ENCODE measurements at regions not wholly inside any gene's neighbourhood (a gene's known extent, or its start where the extent isn't known, plus 50 kb on each side); places are given as distances from the start of the nearest gene placed in this dataset.

- TF ChIP-seq POLR2AphosphoS5 (IDR thresholded peaks at IDR 0.05; ENCODE audit: low read depth) (no peak), CTCF (IDR thresholded peaks at IDR 0.05; ENCODE audit: insufficient read depth, low read length) (peak; percentile 2)
Observed at GRCh38 chr2:150909613-150910012, 352.1 kb downstream of the RBM43 start.
